GM12874 (cell line): ENCODE measurements at regions not wholly inside any gene's neighbourhood (a gene's known extent, or its start where the extent isn't known, plus 50 kb on each side); places are given as distances from the start of the nearest gene placed in this dataset.

Experiments
- TF ChIP-seq, protein P1 (sequence below): IDR thresholded peaks from 2 replicates; pipeline ENCODE4 v1.5.1; 2011; ENCODE audit warnings: low read depth, mild to moderate bottlenecking, control low read depth, low read length, moderate library complexity; ENCODE audit not compliant: insufficient read depth

- TF ChIP-seq, protein P1, sequence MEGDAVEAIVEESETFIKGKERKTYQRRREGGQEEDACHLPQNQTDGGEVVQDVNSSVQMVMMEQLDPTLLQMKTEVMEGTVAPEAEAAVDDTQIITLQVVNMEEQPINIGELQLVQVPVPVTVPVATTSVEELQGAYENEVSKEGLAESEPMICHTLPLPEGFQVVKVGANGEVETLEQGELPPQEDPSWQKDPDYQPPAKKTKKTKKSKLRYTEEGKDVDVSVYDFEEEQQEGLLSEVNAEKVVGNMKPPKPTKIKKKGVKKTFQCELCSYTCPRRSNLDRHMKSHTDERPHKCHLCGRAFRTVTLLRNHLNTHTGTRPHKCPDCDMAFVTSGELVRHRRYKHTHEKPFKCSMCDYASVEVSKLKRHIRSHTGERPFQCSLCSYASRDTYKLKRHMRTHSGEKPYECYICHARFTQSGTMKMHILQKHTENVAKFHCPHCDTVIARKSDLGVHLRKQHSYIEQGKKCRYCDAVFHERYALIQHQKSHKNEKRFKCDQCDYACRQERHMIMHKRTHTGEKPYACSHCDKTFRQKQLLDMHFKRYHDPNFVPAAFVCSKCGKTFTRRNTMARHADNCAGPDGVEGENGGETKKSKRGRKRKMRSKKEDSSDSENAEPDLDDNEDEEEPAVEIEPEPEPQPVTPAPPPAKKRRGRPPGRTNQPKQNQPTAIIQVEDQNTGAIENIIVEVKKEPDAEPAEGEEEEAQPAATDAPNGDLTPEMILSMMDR = no peak
Measured at GRCh38 chr2:136715146-136715545, 50.2 kb upstream of the THSD7B start.

DNA sequence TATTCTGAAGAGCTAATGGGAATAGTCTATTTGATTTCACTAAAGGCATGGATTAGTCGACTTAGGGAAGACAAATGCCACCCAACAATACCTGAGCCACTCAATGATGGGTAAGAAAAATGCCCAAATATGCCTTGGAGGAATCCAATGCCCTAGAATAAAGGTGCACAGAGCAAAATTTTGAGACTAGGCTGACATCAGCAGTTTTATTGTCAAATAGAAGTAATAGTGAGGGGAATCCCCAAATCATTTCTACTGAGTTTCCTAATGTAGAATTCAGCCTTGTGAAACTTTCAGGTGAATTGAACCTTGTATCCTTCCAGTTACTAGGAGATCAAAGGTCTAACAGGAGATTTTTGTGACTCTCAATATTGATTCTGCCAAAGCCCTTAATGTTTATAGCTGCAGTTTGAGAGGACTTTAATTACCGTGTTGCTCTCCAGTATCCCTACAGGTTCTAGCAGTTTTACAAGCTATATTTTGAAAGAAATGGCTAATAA is 50.8 kb upstream of the THSD7B start:
- TF ChIP-seq, protein P1 = no peak

DNA sequence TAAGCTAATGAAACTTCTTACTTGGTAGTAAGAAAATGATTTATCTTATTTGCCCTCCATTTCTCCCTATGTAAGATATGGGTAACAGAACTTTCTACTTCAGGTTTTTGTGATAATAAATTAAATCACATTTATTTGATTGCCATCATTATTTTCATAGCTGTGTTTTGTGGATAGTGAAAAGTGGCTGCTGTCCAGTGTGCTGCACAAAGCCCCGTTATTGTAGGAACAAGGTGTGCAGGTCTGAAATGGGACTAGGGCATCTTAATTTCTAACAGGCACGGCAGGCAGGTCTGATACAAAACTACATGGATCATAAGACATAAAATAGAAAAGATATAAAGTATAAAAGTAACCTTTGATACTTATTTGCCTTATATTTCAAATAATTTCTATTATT is 51.6 kb upstream of the THSD7B start:
- TF ChIP-seq, protein P1 = no peak

GRCh38 chr2:136705336-136705735 is 60.0 kb upstream of the THSD7B start:
- TF ChIP-seq, protein P1 = no peak

GRCh38 chr2:136703214-136703613 is 62.1 kb upstream of the THSD7B start:
- TF ChIP-seq, protein P1 = no peak

- TF ChIP-seq, protein P1 = no peak
Measured at GRCh38 chr2:136696438-136696837, 68.9 kb upstream of the THSD7B start.

- TF ChIP-seq, protein P1 = no peak
Measured at GRCh38 chr2:136693966-136694365, 71.4 kb upstream of the THSD7B start.

DNA sequence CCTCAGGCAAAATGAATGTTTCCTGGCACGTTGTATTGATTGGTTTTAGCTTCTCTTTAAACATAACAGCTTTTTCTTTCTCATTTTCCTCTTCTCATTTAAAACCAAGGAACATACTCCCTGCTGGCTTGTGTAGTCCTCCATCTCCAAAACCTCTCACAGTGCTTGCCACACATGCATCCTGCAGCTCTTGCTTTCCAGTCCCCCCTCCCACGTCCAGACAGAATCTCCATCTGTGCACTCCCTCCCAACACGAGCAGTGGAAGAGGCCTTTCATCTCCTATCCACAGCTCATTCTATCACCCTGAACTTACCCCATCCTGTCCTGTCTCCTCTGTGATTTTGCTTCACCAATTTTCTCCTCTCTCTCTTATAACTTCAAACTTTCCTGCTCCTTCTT is 99.6 kb upstream of the THSD7B start:
- TF ChIP-seq, protein P1 = no peak
